ENCODE measurements at regions not wholly inside any gene's neighbourhood (a gene's known extent, or its start where the extent isn't known, plus 50 kb on each side); places are given as distances from the start of the nearest gene placed in this dataset.
A peak's percentile ranks its signal among the peaks of the same experiment; 100 is the strongest.

GRCh38 chr3:55185380-55185779 is 257.5 kb upstream of the LRTM1 start:
- no peaks in the 10 kb centered on the region for H3F3A ChIP-seq (ENCODE audit: control insufficient read depth, insufficient read depth)
- no peaks in the 10 kb centered on the region for H3K79me2 ChIP-seq (ENCODE audit: control insufficient read depth, low read length)
- H3K27ac ChIP-seq (ENCODE audit: low read depth, low read length) = no peak overlapping the region
- H3K27me3 ChIP-seq (ENCODE audit: control insufficient read depth, low read length) = no peaks in the 10 kb centered on the region
- H3K4me3 ChIP-seq (ENCODE audit: low read length) = no peak overlapping the region
- TF ChIP-seq EZH2phosphoT487 (IDR thresholded peaks at IDR 0.05; ENCODE audit: borderline replicate concordance, low read length) = no peak
- TF ChIP-seq, protein P1, sequence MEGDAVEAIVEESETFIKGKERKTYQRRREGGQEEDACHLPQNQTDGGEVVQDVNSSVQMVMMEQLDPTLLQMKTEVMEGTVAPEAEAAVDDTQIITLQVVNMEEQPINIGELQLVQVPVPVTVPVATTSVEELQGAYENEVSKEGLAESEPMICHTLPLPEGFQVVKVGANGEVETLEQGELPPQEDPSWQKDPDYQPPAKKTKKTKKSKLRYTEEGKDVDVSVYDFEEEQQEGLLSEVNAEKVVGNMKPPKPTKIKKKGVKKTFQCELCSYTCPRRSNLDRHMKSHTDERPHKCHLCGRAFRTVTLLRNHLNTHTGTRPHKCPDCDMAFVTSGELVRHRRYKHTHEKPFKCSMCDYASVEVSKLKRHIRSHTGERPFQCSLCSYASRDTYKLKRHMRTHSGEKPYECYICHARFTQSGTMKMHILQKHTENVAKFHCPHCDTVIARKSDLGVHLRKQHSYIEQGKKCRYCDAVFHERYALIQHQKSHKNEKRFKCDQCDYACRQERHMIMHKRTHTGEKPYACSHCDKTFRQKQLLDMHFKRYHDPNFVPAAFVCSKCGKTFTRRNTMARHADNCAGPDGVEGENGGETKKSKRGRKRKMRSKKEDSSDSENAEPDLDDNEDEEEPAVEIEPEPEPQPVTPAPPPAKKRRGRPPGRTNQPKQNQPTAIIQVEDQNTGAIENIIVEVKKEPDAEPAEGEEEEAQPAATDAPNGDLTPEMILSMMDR (IDR thresholded peaks at IDR 0.05; ENCODE audit: low read depth, low read length, poor library complexity, severe bottlenecking) = no peak
- no peaks in the 10 kb centered on the region for H3K36me3 ChIP-seq (ENCODE audit: control insufficient read depth, low read length)
- H3K9me2 ChIP-seq (replicated peaks; ENCODE audit: control insufficient read depth, low read length) = no peaks in the 10 kb centered on the region
- H3K4me2 ChIP-seq (ENCODE audit: low read length) = no peak overlapping the region
- H3K9me3 ChIP-seq (ENCODE audit: control insufficient read depth, insufficient read depth, low read length) = no peaks in the 10 kb centered on the region
- H4K20me1 ChIP-seq (ENCODE audit: control insufficient read depth, insufficient read depth, low read depth, low read length) = no peaks in the 10 kb centered on the region
- H3K4me1 ChIP-seq (ENCODE audit: control insufficient read depth, low read length) = no peaks in the 10 kb centered on the region

GRCh38 chr3:55183201-55183600 is 255.3 kb upstream of the LRTM1 start:
- Histone ChIP-seq H3K9me2 (replicated peaks; ENCODE audit: control insufficient read depth, low read length) (no peaks in the 10 kb centered on the region), H3K27ac (ENCODE audit: low read depth, low read length) (no peak overlapping the region), H3K79me2 (ENCODE audit: control insufficient read depth, low read length) (no peaks in the 10 kb centered on the region), H3K4me2 (ENCODE audit: low read length) (no peak overlapping the region), H3K9me3 (ENCODE audit: control insufficient read depth, insufficient read depth, low read length) (no peaks in the 10 kb centered on the region), H4K20me1 (ENCODE audit: control insufficient read depth, insufficient read depth, low read depth, low read length) (no peaks in the 10 kb centered on the region), H3F3A (ENCODE audit: control insufficient read depth, insufficient read depth) (no peaks in the 10 kb centered on the region), H3K36me3 (ENCODE audit: control insufficient read depth, low read length) (no peaks in the 10 kb centered on the region), H3K27me3 (ENCODE audit: control insufficient read depth, low read length) (no peaks in the 10 kb centered on the region), H3K4me3 (ENCODE audit: low read length) (no peak overlapping the region), H3K4me1 (ENCODE audit: control insufficient read depth, low read length) (no peaks in the 10 kb centered on the region)
- TF ChIP-seq EZH2phosphoT487 (IDR thresholded peaks at IDR 0.05; ENCODE audit: borderline replicate concordance, low read length) = no peak
- TF ChIP-seq, protein P1 (IDR thresholded peaks at IDR 0.05; ENCODE audit: low read depth, low read length, poor library complexity, severe bottlenecking) = no peak

DNA sequence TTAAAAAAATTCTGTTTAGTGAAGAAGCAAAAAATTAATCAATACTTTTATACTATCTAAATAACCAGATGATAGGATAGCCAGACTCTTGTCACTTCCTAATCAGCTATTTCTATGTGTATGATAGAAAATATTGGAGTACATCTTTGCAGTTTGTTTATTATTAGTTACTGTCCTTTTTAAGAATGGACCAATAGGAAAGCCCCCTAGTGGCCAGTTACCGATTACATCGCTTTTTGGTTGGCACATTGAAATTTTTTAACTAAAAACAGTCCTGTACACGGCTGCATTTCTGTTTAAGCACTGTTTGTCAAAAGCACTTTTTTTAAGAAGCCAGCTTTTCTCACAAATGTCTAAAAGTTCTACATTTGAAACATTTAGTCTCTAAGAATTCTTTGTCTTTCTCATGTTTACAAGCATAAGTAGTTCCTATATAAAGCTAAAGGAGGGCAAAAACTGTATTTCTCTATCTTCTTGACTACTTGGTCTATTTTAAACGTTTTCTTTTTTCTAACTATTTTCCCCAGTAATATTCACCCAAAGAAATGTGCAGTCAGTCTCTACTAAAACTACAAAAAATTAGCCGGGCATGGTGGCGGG is 253.2 kb upstream of the LRTM1 start:
- H3K27me3 ChIP-seq (ENCODE audit: control insufficient read depth, low read length) = no peaks in the 10 kb centered on the region
- TF ChIP-seq, protein P1 (IDR thresholded peaks at IDR 0.05; ENCODE audit: low read depth, low read length, poor library complexity, severe bottlenecking) = peak; percentile 68
- TF ChIP-seq EZH2phosphoT487 (IDR thresholded peaks at IDR 0.05; ENCODE audit: borderline replicate concordance, low read length) = no peak

More for the DNA sequence above, 253.2 kb upstream of the LRTM1 start:
- H4K20me1 ChIP-seq (ENCODE audit: control insufficient read depth, insufficient read depth, low read depth, low read length) = no peaks in the 10 kb centered on the region
- H3F3A ChIP-seq (ENCODE audit: control insufficient read depth, insufficient read depth) = no peaks in the 10 kb centered on the region
- no peaks in the 10 kb centered on the region for H3K9me2 ChIP-seq (replicated peaks; ENCODE audit: control insufficient read depth, low read length)
- H3K79me2 ChIP-seq (ENCODE audit: control insufficient read depth, low read length) = no peaks in the 10 kb centered on the region
- H3K4me1 ChIP-seq (ENCODE audit: control insufficient read depth, low read length) = no peaks in the 10 kb centered on the region
- H3K27ac ChIP-seq (ENCODE audit: low read depth, low read length) = no peak overlapping the region
- no peak overlapping the region for H3K4me3 ChIP-seq (ENCODE audit: low read length)
- H3K4me2 ChIP-seq (ENCODE audit: low read length) = no peak overlapping the region
- no peaks in the 10 kb centered on the region for H3K9me3 ChIP-seq (ENCODE audit: control insufficient read depth, insufficient read depth, low read length)
- no peaks in the 10 kb centered on the region for H3K36me3 ChIP-seq (ENCODE audit: control insufficient read depth, low read length)

Measured in DOHH2 (cell line).